ENCODE measurements at regions not wholly inside any gene's neighbourhood (a gene's known extent, or its start where the extent isn't known, plus 50 kb on each side); places are given as distances from the start of the nearest gene placed in this dataset.

DNA sequence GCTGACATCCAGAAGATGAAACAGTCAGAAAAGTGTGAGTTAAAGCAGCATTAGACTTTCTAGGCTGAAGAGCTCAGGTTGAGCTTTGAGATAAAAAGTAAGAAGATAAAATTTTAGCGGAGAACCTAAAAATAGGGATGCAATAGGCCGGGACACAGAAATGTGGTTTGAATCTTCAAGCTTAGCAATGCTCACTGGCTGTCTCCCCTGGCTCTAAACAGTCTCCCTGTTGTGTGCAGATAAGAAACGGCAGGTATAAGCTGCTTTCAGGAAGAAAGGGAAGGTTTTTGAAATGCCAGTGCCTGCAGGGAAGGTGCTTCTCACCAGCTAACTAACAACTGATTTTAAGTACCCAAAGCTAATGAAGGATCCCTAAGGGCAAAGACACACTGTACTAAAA is 718.7 kb upstream of the SGO1 start:
- CTCF ChIA-PET: interaction anchor here (0.8 kb wide), 1 partner anchor 11 kb away, joined by 3 read pairs; no protein-coding TSS in a partner anchor
- no peak for DNase-seq (ENCODE audit: low read depth)
- Histone ChIP-seq H3K27me3 (ENCODE audit: control insufficient read depth, insufficient read depth, low read length) (no peaks in the 10 kb centered on the region), H3K36me3 (ENCODE audit: control insufficient read depth, insufficient read depth, low read length) (no peaks in the 10 kb centered on the region), H3K4me3 (ENCODE audit: low read depth, low read length) (no peak overlapping the region)
- POLR2A ChIA-PET: no interaction called here
- TF ChIP-seq, protein P1, sequence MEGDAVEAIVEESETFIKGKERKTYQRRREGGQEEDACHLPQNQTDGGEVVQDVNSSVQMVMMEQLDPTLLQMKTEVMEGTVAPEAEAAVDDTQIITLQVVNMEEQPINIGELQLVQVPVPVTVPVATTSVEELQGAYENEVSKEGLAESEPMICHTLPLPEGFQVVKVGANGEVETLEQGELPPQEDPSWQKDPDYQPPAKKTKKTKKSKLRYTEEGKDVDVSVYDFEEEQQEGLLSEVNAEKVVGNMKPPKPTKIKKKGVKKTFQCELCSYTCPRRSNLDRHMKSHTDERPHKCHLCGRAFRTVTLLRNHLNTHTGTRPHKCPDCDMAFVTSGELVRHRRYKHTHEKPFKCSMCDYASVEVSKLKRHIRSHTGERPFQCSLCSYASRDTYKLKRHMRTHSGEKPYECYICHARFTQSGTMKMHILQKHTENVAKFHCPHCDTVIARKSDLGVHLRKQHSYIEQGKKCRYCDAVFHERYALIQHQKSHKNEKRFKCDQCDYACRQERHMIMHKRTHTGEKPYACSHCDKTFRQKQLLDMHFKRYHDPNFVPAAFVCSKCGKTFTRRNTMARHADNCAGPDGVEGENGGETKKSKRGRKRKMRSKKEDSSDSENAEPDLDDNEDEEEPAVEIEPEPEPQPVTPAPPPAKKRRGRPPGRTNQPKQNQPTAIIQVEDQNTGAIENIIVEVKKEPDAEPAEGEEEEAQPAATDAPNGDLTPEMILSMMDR (IDR thresholded peaks at IDR 0.05; ENCODE audit: insufficient read depth, low read depth, low read length): no peak

DNA sequence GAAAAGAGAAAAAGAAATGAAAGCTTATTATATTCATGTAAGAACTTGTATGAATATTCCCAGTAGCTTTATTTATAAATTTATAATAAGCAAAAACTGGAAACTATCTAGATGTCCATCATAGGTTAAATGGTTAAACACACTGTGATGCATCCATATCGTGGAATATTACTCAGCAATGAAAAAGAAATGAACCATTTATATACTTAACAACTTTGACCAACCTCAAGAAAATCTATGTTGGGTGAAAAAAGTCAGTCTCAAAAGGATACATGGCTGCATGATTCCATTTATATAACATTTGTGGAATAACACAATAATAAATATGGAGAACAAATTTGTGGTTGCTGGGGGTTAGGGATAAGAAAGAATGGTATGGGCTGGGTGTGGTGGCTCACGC is 713.0 kb upstream of the SGO1 start:
- no peaks in the 10 kb centered on the region for H3K36me3 ChIP-seq (ENCODE audit: control insufficient read depth, insufficient read depth, low read length)
- DNase-seq (ENCODE audit: low read depth): no peak
- H3K4me3 ChIP-seq (ENCODE audit: low read depth, low read length): no peak overlapping the region
- ChIA-PET CTCF (no interaction called here), POLR2A (no interaction called here)
- no peaks in the 10 kb centered on the region for H3K27me3 ChIP-seq (ENCODE audit: control insufficient read depth, insufficient read depth, low read length)
- TF ChIP-seq, protein P1 (IDR thresholded peaks at IDR 0.05; ENCODE audit: insufficient read depth, low read depth, low read length): no peak

DNA sequence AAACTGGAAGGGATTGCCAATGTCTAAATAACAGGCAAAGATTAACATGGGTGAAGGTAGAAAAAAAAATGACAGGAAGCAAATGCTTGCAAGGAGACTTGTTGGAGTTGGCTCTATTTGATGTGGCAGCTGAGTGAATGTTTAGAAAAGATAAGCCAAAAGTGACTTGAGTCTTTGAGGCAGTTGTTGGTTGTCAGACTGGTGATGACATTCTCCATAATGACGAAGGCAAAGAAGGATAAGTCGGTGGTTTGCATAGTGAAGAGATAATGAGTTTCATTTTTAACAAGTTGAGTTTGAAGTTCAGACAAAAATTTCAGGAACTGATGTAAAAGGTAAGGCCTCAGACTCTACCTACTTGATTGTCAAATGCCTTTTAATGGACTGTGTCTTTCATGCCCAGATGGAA is 704.1 kb upstream of the SGO1 start:
- TF ChIP-seq, protein P1 (IDR thresholded peaks at IDR 0.05; ENCODE audit: insufficient read depth, low read depth, low read length): no peak
- no peak overlapping the region for H3K4me3 ChIP-seq (ENCODE audit: low read depth, low read length)
- H3K36me3 ChIP-seq (ENCODE audit: control insufficient read depth, insufficient read depth, low read length): no peaks in the 10 kb centered on the region
- DNase-seq (ENCODE audit: low read depth): no peak
- ChIA-PET CTCF (no interaction called here), POLR2A (no interaction called here)
- H3K27me3 ChIP-seq (ENCODE audit: control insufficient read depth, insufficient read depth, low read length): no peaks in the 10 kb centered on the region

DNA sequence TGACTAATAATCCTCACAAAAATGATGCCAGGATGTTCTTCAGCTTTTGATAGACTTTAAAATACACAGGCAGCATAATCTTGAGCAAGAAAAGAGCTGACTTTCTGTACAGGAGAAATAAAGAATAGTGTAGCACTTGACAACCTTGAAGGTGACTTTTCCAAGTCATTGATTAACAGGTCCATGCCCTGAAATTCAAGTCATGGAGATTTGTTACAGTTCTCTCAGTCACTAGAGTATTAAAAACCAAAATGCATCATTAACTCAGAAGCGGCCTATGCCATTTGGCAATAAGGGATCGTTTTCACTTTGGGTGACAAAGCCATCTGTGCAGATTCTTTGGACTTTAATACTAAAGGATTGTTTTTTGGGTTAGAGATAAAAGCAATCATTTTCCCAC is 692.7 kb upstream of the SGO1 start:
- CTCF ChIA-PET: interaction anchor here (1.8 kb wide), 1 partner anchor 15 kb away, joined by 4 read pairs; no protein-coding TSS in a partner anchor
- no peak for DNase-seq (ENCODE audit: low read depth)
- Histone ChIP-seq H3K27me3 (ENCODE audit: control insufficient read depth, insufficient read depth, low read length) (no peaks in the 10 kb centered on the region), H3K4me3 (ENCODE audit: low read depth, low read length) (no peak overlapping the region), H3K36me3 (ENCODE audit: control insufficient read depth, insufficient read depth, low read length) (no peaks in the 10 kb centered on the region)
- POLR2A ChIA-PET: no interaction called here
- TF ChIP-seq, protein P1 (IDR thresholded peaks at IDR 0.05; ENCODE audit: insufficient read depth, low read depth, low read length): no peak

DNA sequence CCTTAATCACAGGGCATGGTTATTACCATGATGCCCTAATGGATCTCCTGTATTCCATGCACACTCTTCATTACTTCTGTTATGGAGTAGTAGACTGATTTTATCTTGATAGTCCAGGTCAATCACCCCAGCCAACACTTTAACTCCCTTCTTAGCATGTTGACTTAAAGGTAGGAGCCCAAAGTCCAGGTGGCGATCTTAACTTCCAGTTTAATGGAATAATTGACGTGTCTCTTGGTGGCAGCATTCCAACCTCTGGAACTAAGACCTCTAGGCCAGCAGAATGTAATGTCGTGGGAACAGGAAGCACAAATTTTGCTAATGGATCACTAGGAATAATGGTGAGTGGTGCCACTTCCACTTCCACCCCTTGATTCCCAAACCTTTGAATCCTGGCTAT is 687.2 kb upstream of the SGO1 start:
- no peaks in the 10 kb centered on the region for H3K36me3 ChIP-seq (ENCODE audit: control insufficient read depth, insufficient read depth, low read length)
- CTCF ChIA-PET: no interaction called here
- TF ChIP-seq, protein P1 (IDR thresholded peaks at IDR 0.05; ENCODE audit: insufficient read depth, low read depth, low read length): no peak
- POLR2A ChIA-PET: no interaction called here
- H3K4me3 ChIP-seq (ENCODE audit: low read depth, low read length): no peak overlapping the region
- DNase-seq (ENCODE audit: low read depth): no peak
- no peaks in the 10 kb centered on the region for H3K27me3 ChIP-seq (ENCODE audit: control insufficient read depth, insufficient read depth, low read length)

Data from BJ (cell line).